Psoas muscle (tissue), 7 donors: ENCODE measurements at regions not wholly inside any gene's neighbourhood (a gene's known extent, or its start where the extent isn't known, plus 50 kb on each side); places are given as distances from the start of the nearest gene placed in this dataset.

Source experiments
- ATAC-seq, 4 donors: fragments of 200-7000 bp; cut with Tn5 transposase; one replicate each; pipeline ENCODE4 v1.9.1; 2020; ENCODE audit warnings: moderate library complexity in 3 of 4, mild to moderate bottlenecking in 2 of 4
- DNase-seq, 2 donors: peaks; one replicate each; pipeline ENCODE4 v3.0.0-alpha.2; 2020
- H3K27ac ChIP-seq: fragments of 200-600 bp; one replicate; pipeline ENCODE4 v1.8.0; 2022
- H3K27me3 ChIP-seq, 3 donors: fragments of 200-600 bp in 1 of 3; one replicate each; pipeline versions ENCODE4 v1.6.1 to v1.8.0; 2013 to 2022; ENCODE audit warnings: low read length in 2 of 3, mild to moderate bottlenecking in 2 of 3, moderate library complexity in 1 of 3; ENCODE audit not compliant: insufficient read depth in 3 of 3
- H3K36me3 ChIP-seq, 2 donors: fragments of 200-600 bp in 1 of 2; one replicate each; pipeline versions ENCODE4 v1.6.1 to v1.8.0; 2013 to 2022; ENCODE audit warnings: low read depth in 1 of 2, mild to moderate bottlenecking in 1 of 2, moderate library complexity in 1 of 2; ENCODE audit not compliant: insufficient read depth in 1 of 2
- H3K4me1 ChIP-seq: fragments of 200-600 bp; one replicate; pipeline ENCODE4 v1.8.0; 2022
- H3K4me3 ChIP-seq: fragments of 200-600 bp; one replicate; pipeline ENCODE4 v1.8.0; 2022; ENCODE audit warnings: mild to moderate bottlenecking
- H3K9me3 ChIP-seq: fragments of 200-600 bp; one replicate; pipeline ENCODE4 v1.8.0; 2022
- WGBS, 3 donors: extraction: QIAGEN DNeasy Blood & Tissue Kit; methylation state at CpG; one replicate each; pipeline versions ENCODE4 v1.1.6 to v1.1.7; 2013; 5-methylcytosine and 5-hydroxymethylcytosine counted together
- intact Hi-C, 2 donors: fragments of 100-400 bp; cut with DNase I; formaldehyde crosslinking; loops; one replicate each; pipeline versions ENCODE4 v1.11.0 to v1.14.2; 2022
- TF ChIP-seq, protein P1 (sequence below): fragments of 200-600 bp; IDR thresholded peaks from one replicate; pipeline ENCODE4 v1.8.0; 2022; ENCODE audit warnings: antibody characterized with exemption
- donor health status: healthy with polysubstance abuse.
- donor health status: DM: no; HTN: no; CAD: no; lungs with moderate emphysema.
- donor health status: Bipolar disorder and iron deficiency.
- donor health status: healthy.
- donor health status: DM: yes; HTN: yes; CAD: no.
- donor health status: DM: no; HTN: no; CAD: no.
- donor health status: DM: yes; HTN: yes; CAD: no.

DNA sequence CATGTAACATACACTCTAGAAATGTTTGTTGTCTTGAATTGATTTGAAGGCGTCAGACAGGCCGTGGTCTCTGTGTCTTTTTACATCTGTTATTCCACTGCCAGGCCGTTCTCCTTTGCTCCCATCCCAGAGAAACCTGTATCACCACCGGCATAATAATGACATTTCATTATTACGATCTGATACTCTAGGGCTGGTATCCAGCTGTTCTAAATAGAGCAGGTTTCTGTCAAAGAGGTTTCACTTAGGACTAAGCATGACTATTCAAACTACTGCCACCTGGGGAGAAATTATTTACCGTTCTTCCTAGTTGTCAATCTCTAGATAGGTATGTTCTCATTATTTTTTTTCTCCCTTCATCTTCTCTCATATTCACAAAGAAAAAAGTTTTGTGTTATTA lies 1016.2 kb upstream of the EEF2KMT start:
- no peak for DNase-seq
- H3K9me3 ChIP-seq = no peaks in the 10 kb centered on the region
- no peaks in the 10 kb centered on the region for H3K36me3 ChIP-seq
- H3K4me1 ChIP-seq = no peaks in the 10 kb centered on the region
- no peak overlapping the region for H3K27ac ChIP-seq
- TF ChIP-seq, protein P1, sequence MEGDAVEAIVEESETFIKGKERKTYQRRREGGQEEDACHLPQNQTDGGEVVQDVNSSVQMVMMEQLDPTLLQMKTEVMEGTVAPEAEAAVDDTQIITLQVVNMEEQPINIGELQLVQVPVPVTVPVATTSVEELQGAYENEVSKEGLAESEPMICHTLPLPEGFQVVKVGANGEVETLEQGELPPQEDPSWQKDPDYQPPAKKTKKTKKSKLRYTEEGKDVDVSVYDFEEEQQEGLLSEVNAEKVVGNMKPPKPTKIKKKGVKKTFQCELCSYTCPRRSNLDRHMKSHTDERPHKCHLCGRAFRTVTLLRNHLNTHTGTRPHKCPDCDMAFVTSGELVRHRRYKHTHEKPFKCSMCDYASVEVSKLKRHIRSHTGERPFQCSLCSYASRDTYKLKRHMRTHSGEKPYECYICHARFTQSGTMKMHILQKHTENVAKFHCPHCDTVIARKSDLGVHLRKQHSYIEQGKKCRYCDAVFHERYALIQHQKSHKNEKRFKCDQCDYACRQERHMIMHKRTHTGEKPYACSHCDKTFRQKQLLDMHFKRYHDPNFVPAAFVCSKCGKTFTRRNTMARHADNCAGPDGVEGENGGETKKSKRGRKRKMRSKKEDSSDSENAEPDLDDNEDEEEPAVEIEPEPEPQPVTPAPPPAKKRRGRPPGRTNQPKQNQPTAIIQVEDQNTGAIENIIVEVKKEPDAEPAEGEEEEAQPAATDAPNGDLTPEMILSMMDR = no peak
- no peak overlapping the region for H3K4me3 ChIP-seq
- WGBS, 3 donors = 60 to 73% (median 70%) methylated on average over 6 of the region's 6 CpGs
- intact Hi-C loops = no loop called here
- H3K27me3 ChIP-seq = no peaks in the 10 kb centered on the region
- ATAC-seq = no peak

DNA sequence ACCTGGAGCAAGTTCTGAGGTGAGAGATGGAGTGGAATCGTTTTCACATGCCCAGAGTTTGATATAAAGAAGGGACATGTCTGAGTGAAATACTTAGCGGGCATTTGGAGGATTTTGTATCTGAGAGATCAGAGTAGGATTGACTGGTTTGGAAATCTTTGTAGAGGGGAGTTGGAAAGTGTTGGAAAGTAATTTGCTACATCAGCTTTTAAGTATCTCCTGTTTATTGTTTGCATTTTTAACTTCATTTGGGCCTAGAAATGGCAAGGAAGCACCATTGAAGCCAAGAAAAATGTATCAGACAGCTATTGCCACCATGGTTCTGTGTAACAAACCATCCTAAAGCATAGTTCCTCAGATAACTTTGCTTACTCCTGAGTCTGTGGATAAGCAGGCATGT lies 1015.1 kb upstream of the EEF2KMT start:
- no peaks in the 10 kb centered on the region for H3K36me3 ChIP-seq
- H3K4me3 ChIP-seq = no peak overlapping the region
- intact Hi-C loops = no loop called here
- H3K9me3 ChIP-seq = no peaks in the 10 kb centered on the region
- no peaks in the 10 kb centered on the region for H3K4me1 ChIP-seq
- no peak for ATAC-seq
- TF ChIP-seq, protein P1 = no peak
- no peaks in the 10 kb centered on the region for H3K27me3 ChIP-seq
- DNase-seq = no peak
- no peak overlapping the region for H3K27ac ChIP-seq
- WGBS, 3 donors = 66 to 69% (median 69%) methylated on average over 2 of the region's 2 CpGs

DNA sequence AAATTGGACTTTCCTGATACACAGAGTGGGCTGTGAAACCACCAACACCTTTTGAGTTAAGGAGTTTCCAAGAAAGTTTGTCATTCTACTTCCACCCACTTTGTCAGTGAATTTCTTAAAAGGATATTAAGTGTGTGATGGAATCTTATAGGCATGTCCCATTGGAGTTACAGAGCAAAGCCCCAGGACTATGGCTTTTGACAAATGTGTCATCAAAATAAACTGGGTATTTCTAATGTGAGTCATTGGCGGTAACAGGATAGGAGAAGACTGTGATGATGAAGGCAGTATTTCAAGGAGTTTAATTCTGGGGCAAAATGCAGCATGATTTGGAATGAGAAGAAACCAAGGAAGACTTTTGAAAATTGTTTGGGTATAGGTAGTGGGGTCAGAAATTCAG lies 1013.8 kb upstream of the EEF2KMT start:
- Histone ChIP-seq H3K36me3 (no peaks in the 10 kb centered on the region), H3K9me3 (no peaks in the 10 kb centered on the region), H3K4me1 (no peaks in the 10 kb centered on the region), H3K4me3 (no peak overlapping the region), H3K27ac (no peak overlapping the region), H3K27me3 (no peaks in the 10 kb centered on the region)
- ATAC-seq (no peak), DNase-seq (no peak)
- WGBS, 3 donors = 84 to 94% (median 84%) methylated on average over 1 of the region's 1 CpG
- TF ChIP-seq, protein P1 = no peak
- intact Hi-C loops = no loop called here

DNA sequence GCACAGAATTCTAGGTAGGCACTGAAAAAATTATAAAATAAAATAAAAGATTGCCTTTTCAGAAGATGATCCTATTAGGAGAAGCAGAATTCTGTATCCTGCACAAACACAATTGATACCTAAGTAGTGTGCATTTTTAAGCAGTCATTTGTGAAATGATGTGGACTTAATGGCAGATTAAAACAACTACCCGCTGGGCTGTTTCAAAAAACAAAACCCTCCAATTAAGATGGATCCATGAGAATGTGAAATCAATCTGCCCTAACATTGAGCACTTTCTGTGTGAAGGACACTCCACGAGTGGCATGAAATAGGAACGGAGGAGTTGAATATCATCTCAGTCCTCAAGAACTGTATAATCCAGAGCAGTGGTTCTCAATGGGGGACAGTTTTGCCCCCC lies 1012.8 kb upstream of the EEF2KMT start:
- H3K36me3 ChIP-seq = no peaks in the 10 kb centered on the region
- no peaks in the 10 kb centered on the region for H3K27me3 ChIP-seq
- no peak overlapping the region for H3K4me3 ChIP-seq
- WGBS, 3 donors = 70 to 76% (median 73%) methylated on average over 3 of the region's 3 CpGs
- no peak for ATAC-seq
- no peak for DNase-seq
- TF ChIP-seq, protein P1 = no peak
- H3K27ac ChIP-seq = no peak overlapping the region
- H3K9me3 ChIP-seq = no peaks in the 10 kb centered on the region
- intact Hi-C loops = no loop called here
- no peaks in the 10 kb centered on the region for H3K4me1 ChIP-seq

DNA sequence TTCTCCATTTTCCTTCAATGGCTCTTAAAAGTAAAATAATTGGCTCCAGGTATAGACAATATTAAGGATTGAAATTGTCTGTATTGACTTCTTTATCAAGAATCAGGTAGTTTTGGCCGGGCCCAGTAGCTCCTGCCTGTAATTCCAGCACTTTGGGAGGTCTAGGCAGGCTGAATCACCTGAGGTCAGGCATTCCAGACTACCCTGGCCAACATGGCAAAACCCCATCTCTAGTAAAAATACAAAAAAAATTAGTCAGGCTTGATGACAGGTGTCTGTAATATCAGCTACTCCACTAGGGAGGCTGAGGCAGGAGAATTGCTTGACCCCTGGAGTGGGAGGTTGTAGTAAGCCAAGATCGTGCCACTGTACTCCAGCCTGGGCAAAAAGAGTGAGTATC lies 1008.5 kb upstream of the EEF2KMT start:
- 55 to 67% (median 64%) methylated on average over 2 of the region's 2 CpGs for WGBS, 3 donors

More for the DNA sequence above, 1008.5 kb upstream of the EEF2KMT start:
- DNase-seq (no peak), ATAC-seq (no peak)
- Histone ChIP-seq H3K27me3 (no peaks in the 10 kb centered on the region), H3K4me3 (no peak overlapping the region), H3K27ac (no peak overlapping the region), H3K9me3 (no peaks in the 10 kb centered on the region), H3K4me1 (no peaks in the 10 kb centered on the region), H3K36me3 (no peaks in the 10 kb centered on the region)
- TF ChIP-seq, protein P1 = no peak
- intact Hi-C loops = no loop called here
